ENCODE measurements at regions not wholly inside any gene's neighbourhood (a gene's known extent, or its start where the extent isn't known, plus 50 kb on each side); places are given as distances from the start of the nearest gene placed in this dataset.
"Not testable (repeated sequence)": the region's sequence is repeated elsewhere in the genome, so short reads cannot be mapped to it uniquely, and the experiment has no call there.

DNA sequence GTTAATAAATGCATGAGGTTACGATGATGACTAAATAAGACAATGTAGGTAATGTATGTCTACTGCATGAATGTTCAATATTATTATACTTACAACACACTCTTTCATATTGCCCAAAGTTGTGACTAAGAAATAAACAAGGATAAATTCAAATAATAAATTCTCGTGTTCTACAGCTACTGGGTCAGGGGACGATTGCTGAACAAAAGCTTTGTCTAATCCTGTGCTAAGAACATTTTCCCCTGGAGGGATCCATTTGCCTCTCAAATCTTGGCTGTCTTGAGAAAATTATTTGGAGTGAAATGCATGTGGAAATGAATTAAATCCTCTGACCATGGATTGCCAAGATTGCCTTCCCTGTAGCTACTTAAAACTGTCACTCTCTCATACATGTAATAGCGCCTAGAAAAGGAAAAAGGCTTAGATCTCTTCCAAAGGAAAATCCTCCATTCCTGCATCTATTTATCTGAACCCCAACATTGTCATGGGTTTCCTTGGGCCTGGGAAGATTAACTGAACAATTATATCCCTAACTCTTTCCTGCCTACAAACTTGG is 893.8 kb upstream of the ACO1 start:
- DNase-seq, result no peak

- DNase-seq, result no peak
These were observed 892.2 kb upstream of the ACO1 start for GRCh38 chr9:31492229-31492628.

- DNase-seq, result no peak
These were observed 884.0 kb upstream of the ACO1 start for GRCh38 chr9:31500422-31500821.

- peak; percentile 36 for DNase-seq
These were observed 865.4 kb upstream of the ACO1 start for GRCh38 chr9:31519011-31519410.

DNA sequence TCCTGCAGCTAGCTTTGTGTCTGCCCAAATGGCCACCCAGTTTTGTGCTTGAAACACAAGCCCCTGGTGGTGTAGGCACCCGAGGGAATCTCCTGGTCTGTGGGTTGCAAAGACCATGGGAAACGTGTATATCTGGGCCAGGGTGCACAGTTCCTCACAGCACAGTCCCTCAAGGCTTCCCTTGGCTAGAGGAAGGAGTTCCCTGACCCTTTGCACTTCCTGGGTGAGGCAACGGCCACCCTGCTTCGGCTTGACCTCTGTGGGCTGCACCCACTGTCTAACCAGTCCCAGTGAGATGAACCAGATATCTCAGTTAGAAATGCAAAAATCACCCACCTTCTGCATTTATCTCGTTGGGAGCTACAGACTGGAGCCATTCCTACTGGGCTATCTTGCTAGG is 865.0 kb upstream of the ACO1 start:
- no peak for DNase-seq

GRCh38 chr9:31519826-31520225 is 864.6 kb upstream of the ACO1 start:
- no peak for DNase-seq

DNA sequence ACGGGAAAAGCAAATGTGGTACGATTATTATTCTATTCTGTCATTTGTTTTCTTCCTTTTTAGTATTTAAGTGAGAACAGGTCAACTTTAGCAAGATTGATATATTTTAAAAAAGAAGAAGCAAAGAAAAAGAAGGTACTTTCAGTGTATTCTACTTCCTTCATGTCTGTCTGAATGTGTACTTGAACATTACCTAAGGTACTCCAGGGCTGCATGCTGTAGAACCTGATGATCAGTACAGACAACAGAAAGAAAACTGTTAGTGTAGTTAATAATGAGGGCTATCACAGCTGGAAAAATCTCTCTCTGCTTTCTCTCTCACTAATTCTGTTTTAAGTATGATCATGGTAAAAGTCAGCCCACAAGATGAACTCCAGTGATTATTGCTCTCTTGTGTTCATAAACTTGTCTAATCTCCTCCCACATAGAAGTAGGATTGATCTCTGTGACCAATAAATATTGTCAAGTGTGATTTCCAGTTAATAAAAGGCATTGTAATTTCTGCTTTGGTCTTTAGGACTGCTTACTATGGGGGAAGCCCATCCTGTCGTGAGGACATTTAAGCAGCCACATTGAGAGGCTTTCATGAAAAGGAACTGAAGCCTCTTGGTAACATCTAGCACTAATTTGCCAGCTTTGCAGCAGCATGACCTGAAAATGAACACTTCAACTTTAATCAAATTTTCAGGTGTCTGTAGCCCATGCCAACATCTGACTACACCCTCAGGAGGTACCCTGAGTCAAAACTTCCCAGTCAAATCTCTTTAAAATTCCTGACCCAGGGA is 864.0 kb upstream of the ACO1 start:
- DNase-seq, result no peak

GRCh38 chr9:31535651-31536050 is 848.8 kb upstream of the ACO1 start:
- DNase-seq, result no peak

- DNase-seq, result no peak
These were observed 848.0 kb upstream of the ACO1 start for GRCh38 chr9:31536471-31536870.

GRCh38 chr9:31541721-31542281 is 842.6 kb upstream of the ACO1 start:
- no peak for DNase-seq

- no peak for DNase-seq
These were observed 841.9 kb upstream of the ACO1 start for GRCh38 chr9:31542384-31543055.

DNA sequence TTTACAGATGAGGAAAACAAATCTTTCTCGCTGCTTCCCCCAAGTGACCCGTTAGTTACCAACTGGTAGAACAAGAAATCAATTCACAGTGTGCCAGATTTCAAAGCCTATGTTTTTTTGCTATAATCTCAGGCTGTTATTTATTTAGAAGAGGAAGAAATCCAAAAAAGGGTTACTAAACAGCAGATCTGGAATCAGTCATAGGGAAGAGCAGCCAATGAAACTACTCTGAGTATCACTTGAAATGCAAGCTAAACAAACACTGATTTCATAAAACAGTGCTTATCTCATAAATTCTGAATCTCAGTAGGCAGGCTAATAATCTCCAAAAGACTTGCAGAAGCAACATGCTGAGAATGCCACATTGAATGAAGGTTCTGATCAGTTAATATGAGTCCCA is 829.5 kb upstream of the ACO1 start:
- DNase-seq, result no peak

DNA sequence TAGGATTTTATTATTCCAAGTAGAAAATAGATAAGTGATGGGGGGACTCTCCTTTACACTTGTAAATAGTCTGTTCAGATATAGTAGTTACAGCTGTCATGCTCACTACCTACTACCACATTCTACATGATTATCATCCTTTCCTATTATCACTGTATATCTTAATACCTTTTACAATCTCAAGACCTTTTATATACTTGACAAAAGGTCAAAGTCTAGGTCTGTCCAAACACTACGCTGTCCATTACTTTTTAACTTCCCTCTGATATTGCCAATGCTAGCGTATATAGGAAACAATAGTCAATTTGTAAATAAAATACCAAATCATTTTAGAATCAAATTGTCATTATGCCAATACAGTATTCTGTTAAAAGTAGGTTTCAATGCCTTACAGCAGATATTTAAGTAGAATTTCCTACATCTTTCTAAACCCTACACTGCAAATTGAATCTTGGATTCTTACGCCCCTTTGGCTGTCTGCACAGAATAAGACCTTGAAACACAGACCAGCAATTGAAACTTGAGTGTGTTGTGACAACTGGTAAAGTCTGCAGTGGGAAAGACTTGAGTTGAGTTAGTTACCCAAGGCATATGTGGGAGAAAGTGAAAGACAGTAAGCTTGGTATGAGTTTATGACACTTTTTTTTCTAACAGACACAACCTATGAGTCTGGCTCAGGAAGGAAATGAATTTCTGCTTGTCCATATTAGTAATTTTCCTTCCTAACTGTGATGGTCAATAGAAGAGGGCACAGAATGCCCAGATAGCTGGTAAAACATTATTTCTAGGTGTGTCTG is 827.6 kb upstream of the ACO1 start:
- no peak for DNase-seq

DNA sequence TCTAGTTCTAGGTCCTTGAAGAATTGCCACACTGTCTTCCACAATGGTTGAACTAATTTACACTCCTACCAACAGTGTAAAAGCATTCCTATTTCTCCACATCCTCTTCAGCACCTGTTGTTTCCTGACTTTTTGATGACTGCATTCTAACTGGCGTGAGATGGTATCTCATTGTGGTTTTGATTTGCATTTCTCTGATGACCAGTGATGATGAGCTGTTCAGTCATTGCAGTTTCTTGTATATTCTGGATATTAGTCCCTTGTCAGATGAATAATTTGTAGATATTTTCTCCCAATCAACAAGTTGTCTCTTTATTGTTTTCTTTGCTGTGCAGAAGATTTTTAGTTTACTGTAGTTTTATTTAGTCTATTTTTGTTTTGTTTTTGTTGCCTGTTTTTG is 812.3 kb upstream of the ACO1 start:
- not testable (repeated sequence) for DNase-seq

DNA sequence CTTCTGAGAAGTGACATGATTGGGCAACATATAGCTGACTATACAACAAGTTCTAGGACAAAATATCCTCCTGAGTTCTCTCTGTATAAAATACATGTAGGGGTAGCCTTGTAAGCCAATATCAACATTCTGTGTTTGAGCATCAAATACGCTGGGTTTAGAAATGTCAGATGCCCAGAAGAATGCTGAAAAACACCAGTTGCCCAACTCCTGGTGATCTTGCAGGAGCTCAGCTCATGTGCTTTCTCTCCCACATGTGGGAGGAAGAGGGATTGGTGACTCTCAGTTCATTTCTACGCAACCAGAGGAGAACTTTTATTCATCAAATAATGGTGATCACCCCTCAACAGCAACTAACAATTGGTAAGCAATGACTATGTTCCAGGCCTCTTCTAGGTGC is 810.9 kb upstream of the ACO1 start:
- DNase-seq, result no peak

GRCh38 chr9:31574006-31574765 is 810.3 kb upstream of the ACO1 start:
- no peak for DNase-seq

DNA sequence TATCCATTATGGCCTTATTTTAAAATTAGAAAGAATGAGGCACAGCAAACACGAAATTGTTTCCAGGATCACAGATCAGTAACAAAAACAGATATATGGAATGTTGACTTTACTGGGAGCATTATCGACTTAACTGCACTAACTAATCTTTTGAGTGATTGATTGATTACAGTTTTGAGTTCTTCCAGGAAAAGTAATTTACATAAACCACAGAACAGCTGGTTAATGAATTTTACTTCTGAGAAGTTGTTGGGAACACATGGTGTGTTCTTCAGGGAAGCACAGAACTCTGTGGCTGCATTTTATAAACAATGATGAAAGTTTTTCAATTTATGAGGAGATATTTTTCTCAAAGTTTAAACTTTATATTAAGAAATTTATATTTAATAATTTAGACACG is 802.4 kb upstream of the ACO1 start:
- no peak for DNase-seq

- DNase-seq, result no peak
These were observed 801.9 kb upstream of the ACO1 start for GRCh38 chr9:31582561-31582960.

- no peak for DNase-seq
These were observed 799.3 kb upstream of the ACO1 start for GRCh38 chr9:31585158-31585557.

- no peak for DNase-seq
These were observed 797.3 kb upstream of the ACO1 start for GRCh38 chr9:31587146-31587545.

GRCh38 chr9:31588006-31588405 is 796.4 kb upstream of the ACO1 start:
- no peak for DNase-seq

GRCh38 chr9:31588756-31589155 is 795.7 kb upstream of the ACO1 start:
- no peak for DNase-seq

Data from CD4-positive, alpha-beta T cell treated with Interleukin-15 for 1 hour (primary cell).